ENCODE measurements at regions not wholly inside any gene's neighbourhood (a gene's known extent, or its start where the extent isn't known, plus 50 kb on each side); places are given as distances from the start of the nearest gene placed in this dataset.

- TF ChIP-seq CTCF (IDR thresholded peaks at IDR 0.05) (no peak), POLR2A (IDR thresholded peaks at IDR 0.05) (no peak)
These were observed 77.2 kb downstream of the C7orf25 start for GRCh38 chr7:42834676-42835075.

Data from transverse colon (tissue), 3 donors.